HG03045 (cell line): ENCODE measurements at regions not wholly inside any gene's neighbourhood (a gene's known extent, or its start where the extent isn't known, plus 50 kb on each side); places are given as distances from the start of the nearest gene placed in this dataset.
A peak's percentile ranks its signal among the peaks of the same experiment; 100 is the strongest.

Experiments used
- ATAC-seq: cut with Tn5 transposase; IDR thresholded peaks from one replicate; pipeline ENCODE4 v1.9.1; 2021; ENCODE audit warnings: mild to moderate bottlenecking, moderate library complexity; ENCODE audit not compliant: unreplicated experiment

DNA sequence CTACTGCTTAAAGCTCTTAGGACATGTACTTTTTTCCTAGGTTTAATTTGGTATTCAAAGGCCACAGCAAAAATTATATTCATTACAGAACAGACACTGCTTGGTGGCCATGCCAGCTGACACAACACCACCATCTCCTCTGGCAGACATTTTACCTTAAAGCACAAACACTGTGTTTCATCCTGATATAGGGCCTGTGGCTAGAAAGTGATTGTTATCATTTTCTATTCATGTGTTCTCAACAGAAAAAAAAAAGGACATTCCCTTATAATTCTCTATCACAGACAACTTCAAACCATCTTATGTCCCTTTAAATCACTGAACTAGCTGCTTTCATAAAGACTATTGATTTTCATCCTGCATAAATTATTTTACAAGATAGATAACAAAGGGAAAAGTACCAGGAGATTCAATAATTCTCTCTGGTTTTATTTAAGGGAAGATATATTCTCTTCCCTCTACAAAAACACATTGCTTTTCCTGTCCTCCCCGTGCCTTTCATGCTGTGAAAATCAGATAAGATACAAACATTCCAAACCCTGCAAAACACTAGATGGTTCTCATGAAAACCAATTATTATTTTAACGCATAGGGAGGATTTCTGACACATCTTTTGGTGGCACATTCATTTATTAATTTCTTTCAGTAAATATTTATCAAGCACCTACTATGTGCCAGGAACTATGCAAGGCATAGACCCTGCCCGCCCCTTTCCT lies 139.3 kb upstream of the TMCC3 start:
- ATAC-seq: no peak

DNA sequence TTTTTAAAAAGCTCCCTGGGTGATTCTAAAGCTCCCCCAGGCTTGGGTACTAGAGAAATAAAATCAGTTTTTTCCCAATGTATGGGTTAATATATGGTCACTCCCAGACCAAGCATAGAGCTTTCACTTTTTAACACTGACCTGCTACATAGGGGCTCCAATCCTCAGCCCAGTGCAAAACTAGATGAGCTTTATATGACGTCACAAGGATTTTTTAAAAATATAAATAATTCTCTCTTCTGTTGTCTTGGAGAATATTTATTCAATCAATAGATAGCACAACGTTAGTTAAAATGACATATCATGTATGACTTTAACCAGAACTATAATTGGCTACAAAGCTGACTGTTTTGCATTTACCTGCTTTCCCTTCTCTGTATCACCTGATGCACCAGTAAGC lies 137.9 kb upstream of the TMCC3 start:
- ATAC-seq: no peak

DNA sequence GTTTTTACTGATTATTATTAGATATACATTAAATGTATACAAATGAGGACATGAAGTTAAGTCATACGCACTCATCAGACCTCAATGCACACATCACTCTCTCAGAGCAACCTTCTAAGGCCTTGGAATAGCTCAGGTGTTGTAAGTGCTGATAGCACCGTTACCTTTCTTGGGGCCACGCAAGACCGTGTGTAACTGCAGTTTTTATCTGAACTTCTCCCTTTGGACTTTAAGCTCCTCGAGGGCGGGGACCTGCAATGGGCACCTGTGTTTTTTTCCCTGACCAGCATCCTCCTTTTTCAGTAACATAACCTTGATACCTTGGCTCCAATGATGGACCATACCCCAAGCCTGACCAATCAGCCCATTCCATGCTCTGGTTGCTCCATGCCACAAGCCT lies 136.5 kb upstream of the TMCC3 start:
- ATAC-seq: no peak

DNA sequence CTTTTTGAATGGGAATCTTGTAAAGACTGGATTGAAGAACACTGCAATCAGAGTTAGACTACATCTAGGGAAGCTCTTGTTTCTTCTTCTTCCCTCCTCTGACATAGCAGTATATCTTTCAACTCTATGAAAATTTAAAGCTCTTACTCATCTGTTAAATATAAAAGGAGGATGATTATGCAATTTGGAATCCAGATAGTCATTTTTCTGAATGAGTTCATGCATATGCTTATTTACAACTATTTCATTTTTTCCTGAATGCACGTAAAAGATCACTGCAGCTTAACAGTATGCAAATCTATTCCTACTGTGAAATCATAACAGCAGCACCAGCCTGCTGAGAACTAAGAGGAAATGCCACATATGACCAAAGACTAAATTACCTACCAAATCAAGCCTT lies 133.5 kb upstream of the TMCC3 start:
- no peak for ATAC-seq

DNA sequence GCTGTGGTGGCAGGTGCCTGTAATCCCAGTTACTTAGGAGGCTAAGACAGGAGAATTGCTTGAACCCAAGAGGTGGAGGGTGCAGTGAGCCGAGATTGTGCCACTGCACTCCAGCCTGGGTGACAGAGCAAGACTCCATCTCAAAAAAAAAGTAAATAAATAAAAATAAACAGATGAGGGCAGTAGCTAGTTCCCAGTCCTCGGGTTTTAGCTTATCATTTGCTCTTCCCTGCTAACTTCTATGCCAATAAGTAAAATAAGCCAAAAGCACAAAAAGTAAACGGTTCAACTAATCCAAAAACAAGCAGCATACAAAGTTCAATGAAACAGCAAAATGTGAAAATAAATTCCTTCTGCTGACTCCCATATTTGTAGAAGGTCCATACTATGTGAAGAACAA lies 133.0 kb upstream of the TMCC3 start:
- ATAC-seq: no peak

DNA sequence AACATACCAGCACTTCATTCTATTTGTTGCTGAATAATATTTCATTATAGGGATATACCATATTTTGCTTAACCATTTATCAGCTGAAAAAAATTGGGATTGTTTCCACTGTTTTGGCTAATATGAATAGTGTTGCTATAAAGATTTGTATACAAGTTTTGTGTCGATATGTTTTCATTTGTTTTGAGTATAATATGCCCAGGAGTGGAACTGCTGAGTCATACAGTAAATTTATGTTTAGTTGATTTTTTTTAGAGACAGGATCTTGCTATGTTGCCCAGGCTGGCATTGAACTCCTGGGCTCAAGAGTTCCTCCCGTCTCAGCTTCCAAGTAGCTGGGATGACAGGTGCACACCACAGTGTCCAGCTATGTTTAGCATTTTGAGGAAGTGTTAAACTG lies 131.5 kb upstream of the TMCC3 start:
- ATAC-seq: no peak

DNA sequence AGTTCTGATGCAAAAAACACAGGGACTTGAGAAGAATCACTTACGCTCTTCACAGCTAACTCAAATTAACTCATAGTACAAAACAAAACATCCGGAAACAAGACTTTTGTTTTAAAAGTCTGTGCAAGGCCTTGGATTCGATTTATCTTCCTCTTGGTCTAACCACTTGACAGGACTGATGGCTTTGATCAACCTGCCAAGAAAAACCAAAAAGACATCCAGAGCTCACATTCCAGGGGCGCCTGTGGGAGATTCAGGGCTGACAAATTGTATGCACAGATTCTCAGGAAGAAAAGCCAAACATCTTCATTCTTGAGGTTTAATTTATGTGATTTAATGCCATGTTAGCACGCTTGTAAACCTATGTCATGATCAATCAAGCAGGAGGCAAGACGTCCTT lies 129.1 kb upstream of the TMCC3 start:
- ATAC-seq: no peak

DNA sequence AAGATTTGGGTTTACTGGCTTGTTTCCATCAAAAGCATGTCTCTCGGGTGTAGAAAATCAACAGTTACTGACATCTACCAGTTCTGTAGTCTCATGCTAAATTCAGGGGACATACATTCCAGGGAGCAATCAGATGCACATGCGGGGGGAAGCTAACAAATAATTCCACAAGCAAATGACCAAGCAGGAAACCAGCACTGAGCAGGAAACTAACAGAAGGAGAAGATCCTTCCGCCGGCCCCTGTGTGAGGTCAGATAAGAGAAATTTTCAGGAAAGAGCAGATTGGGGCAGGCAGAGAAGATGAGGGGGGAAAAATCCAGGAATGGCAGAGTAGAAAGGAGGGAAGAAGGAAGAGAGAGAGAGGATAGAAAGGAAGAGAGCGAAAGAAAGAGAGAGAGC lies 127.6 kb upstream of the TMCC3 start:
- no peak for ATAC-seq

DNA sequence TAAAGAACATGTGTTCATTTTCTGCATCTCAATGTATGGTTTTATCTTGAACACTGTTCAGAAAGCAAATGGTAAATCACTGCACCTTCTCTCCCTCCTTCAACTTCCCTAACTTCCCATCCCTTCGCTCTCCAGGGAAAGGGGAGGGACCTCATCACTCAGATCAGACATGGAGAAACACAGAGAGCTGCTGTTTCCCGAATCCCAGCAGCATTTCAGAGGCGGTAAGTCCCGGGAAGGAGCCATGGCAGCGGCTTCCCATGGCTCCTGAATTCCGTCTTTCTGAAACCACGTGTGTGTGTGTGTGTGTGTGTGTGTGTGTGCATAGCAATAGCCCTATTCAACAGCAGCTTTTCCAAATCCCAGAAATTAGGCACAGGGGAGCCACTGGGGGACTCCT lies 125.4 kb upstream of the TMCC3 start:
- no peak for ATAC-seq

DNA sequence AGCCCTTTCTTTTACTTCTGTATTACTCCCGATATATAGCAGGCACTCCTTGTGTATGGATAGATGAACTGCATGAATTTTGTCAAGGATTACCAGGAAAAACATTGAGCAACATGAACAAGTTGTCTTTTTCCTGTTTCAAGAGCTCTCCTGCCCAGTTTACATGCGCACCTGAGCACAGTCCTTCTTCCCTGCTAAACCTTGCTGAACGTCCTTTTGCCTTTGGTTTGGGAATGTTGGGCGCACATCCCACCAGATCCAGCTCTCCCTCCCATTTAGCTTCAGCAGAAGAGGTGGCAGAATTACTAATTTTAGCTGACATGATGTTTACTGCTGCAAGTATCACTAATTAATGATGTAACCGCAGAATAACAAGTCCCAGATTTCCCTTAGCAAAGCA lies 121.4 kb upstream of the TMCC3 start:
- no peak for ATAC-seq

DNA sequence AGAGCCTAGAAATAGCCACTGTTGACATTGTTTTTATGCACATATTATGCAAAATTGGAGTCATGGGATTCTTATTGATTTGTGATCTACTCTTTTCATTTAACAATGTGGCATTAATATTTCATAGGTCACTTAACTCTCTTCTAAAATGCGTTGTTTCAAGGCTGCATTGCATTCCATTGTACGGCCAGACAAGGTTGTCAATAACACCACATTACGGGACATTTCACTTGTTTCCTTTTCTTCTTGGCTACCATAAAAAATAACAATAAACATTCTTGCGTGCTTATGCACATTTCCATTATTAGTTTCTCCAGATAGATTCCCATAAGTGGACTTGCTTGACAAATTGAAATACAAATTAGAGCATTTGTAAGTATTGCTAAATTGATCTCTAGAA lies 120.8 kb upstream of the TMCC3 start:
- ATAC-seq: no peak

DNA sequence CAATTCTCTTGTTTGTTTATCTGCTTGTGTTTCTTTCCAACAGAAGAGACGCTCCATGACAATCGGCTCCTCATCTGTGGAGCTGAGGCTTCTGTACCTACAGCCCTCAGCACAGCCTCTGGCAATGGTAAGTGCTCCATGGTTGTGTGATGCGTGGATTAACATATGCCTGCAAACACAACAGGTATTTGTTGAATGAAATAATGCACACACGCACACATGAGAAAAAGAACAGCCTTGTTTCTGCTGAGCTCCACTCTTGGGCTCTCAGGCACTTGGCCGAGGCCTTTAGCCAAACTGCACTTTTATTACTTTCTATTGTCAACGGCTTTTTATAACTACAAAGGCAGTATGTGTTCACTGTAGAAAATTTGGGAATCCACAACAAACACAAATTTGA lies 120.4 kb upstream of the TMCC3 start:
- ATAC-seq: no peak

DNA sequence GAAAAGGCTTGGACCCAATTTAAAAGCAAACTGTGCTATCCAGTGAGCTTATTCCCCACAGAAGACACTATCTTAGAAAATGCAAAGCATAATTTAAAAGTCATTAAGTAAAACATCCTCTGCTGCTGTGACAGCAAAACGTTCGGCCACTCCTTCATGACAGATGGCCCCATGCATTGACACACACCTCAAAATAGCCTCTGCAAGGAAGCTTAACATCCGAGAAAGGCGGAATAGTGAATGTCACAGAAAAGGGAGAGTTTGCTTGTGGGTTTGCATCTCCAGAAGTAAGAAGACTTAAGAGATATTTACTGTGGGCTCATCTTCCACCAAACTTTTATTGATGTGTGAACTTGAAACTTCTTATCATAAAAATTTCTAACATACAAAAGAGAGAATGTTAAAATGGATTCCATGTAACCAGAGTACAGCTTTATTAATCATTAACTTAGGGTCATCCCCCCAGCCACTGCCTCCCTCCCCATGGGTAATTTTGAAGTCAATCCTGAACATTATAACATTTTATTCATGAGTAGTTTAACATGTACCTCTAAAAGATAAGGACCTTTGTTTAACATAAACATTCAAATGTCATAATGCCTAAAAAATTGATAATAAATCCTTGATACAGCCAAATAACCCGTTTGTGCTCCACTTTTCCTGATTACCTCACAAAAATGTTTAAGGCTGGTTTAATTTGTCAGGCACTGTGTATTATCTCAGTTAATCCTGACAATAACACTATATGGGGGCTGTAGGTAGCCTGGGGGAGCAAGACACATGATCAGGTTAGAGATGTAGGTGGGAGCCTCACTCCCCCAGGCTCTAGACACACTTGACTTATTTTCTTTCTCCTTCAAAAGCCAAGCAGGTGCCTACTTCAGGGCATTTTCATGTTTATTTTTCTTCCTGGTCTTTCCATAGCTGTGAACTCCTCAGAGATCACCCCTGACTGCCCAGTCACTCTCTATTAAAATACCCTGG lies 119.7 kb upstream of the TMCC3 start:
- no peak for ATAC-seq

DNA sequence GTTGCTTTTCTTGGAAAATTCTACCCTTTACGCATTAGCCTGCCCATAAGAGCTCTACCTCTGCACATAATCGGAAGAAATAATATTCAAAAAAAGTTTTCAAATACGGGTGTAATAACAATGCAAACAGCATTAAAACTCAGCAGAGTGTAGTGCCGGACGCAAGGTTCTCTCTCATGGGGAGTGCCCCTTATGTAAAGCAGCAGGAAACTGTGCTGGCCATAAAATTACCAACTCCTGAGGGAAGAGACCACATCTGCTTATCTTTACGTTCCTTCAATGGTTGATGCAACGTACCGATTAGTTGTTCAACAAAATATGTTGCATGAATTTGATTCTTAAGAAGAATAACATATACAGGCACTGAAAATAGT lies 118.7 kb upstream of the TMCC3 start:
- peak; percentile 72 for ATAC-seq

DNA sequence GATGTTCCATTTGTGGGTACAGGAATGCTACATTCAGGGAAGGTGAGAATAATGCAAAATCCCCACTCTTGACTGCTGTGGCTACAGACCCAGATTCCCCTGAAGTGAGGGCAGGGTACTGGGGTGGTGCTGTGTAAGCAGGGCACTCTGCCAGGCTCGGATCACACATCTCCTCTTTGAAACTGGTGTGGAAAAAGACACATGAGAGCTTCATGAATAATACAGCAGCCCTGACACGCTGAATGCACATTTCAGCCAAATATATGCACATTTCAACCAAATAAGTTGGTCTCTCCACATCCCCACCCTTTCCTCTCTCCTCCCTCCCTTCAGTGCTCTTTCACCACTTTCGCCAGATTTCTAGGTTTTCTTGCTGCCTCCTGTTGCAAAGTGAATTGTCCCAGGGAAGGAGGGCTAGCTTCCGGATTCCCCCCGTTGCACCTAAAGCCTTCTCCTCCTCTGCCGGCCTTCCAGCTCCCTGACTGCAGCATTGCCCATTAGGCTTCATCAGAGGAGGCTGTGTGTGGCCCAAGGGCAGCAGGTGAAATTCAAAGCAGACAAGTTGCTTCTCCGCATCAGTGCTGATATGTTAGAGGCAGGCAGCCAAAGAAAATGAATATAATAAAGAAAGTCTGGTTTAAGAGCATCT lies 118.2 kb upstream of the TMCC3 start:
- ATAC-seq: peak; percentile 38

DNA sequence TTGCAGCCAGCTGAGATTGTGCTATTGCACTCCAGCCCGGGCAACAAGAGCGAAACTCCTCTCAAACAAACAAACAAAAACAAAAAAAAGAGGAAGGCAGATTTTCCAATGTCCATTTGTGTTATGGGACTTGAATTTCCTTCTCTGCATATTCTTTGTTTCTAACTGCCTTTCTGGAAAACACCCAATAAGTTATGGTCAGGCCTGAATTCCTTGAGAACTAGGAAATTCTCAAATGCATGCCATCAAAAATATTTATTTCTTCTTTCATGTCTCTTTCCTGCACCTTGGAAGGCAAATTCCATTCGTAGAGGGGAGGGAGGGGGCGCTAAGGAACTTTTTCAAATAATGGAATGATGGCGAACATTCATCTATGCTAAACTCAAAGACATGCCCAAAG lies 117.6 kb upstream of the TMCC3 start:
- no peak for ATAC-seq

DNA sequence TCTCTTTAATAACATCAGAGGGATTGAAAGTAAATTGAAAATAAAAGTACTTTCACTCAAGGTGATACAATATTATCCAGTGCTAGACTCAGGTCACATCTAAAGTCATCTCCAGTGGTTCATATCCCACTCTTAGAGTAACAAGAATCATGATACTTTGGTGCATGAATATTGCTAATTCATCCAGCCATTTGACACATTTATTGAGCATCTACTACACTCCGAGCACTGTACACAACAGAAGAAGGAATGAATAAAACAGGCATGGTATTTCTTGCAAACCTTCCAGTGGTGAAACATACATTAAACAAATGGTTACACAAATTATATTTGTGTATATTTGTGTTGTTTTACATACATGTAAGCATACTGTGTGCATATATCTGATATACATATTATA lies 116.0 kb upstream of the TMCC3 start:
- ATAC-seq: no peak

DNA sequence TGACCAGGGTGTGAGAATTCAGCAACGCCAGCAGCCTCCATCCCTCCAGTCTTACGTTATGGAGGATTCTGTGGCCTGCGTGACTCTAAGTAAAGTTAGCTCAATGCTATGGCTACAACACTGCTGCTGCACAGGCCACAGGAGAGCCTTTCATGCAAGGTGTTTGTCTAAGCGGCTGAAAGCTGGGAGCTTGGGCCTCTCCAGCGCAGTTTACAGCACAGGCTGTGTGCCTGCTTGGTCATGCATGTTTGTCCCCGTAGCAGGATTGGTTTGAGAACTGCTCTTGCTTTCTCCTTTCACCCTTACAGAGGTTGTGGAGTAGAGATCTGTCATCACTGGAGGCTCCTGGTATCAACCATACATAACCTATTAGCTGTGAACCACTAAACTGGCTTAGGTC lies 113.1 kb upstream of the TMCC3 start:
- no peak for ATAC-seq

DNA sequence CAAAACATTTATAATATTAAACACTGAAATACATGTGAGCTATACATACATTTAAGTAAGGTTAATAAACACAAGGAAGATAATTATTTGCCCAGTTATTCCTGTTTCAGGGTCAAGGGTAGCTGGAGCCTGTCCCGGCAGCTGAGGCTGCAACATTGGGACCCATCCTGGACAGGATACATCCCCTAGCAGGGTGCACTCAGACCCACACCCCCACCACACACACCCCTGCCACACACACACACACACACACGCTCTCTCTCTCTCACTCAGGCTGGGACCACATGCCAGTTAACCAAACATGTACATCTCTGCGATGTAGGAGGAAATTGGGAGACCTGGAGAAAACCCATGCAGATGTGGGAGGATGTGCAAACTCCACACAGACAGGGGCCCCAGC lies 112.6 kb upstream of the TMCC3 start:
- ATAC-seq: peak; percentile 14

DNA sequence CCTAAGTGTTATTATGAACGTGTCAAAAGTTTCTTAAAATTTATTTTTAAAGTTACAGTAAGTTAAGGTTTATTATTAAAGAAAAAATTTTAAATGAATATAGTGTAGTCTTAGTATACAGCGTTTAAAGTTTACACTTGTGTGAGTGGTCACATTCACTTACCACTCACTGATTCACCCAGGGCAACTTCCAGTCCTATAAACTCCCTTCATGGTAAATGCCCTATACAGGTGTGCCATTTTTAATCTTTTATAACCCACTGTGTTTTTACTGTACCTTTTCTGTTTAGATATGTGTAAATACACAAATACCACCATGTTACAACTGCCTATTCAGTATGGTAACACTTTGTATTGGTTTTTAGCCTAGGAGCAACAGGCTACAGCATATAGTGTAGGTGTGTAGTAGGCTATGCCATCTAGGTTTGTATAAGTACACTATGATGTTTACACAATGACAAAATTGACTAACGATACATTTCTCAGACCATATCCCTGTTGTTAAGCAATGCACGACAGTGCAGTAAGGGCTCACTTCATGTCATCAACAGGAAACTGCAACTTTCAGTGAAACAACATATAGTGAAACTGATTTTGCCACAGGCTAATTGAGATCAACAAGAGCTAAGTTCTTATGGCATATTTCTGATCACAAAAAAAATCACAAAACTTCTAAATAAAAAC lies 112.0 kb upstream of the TMCC3 start:
- ATAC-seq: peak; percentile 73

DNA sequence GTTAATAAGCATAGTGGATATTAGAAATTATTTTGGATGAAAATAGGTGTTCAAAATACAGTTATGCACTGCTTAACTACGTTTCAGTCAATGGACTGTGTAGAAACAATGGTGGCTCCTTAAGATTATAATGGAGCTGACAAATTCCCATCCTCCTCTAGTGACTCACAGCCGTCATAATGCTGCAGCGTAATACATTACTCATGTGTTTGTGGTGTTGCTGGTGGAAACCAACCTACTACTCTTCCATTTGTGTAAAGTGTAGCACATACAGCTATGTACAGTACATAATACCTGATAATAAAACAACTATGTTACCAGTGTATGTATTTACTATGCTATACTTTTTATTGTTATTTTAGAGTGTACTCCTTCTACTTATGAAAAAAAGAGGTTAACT lies 111.2 kb upstream of the TMCC3 start:
- no peak for ATAC-seq
